ENCODE measurements at regions not wholly inside any gene's neighbourhood (a gene's known extent, or its start where the extent isn't known, plus 50 kb on each side); places are given as distances from the start of the nearest gene placed in this dataset.
"Not testable (repeated sequence)": the region's sequence is repeated elsewhere in the genome, so short reads cannot be mapped to it uniquely, and the experiment has no call there.

DNA sequence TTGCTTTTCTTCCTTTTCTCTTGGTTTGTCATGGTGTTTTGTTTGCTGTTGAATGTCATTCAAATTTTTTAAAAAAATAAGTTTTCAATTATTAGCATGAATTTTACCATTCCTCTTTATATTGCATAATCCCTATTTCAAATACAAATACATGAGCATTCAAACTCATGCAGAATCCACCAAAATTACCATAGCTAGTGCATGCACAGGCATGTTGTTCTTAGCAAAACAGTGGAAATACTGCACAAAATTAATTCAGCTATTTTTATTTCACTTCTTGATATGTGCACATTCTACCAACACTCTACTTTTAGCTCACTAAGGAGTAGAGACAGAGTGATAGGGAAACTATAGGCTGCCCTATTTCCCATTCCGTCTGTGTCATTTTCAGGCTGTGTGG is 670.1 kb upstream of the LRRN3 start:
- no peak for DNase-seq

DNA sequence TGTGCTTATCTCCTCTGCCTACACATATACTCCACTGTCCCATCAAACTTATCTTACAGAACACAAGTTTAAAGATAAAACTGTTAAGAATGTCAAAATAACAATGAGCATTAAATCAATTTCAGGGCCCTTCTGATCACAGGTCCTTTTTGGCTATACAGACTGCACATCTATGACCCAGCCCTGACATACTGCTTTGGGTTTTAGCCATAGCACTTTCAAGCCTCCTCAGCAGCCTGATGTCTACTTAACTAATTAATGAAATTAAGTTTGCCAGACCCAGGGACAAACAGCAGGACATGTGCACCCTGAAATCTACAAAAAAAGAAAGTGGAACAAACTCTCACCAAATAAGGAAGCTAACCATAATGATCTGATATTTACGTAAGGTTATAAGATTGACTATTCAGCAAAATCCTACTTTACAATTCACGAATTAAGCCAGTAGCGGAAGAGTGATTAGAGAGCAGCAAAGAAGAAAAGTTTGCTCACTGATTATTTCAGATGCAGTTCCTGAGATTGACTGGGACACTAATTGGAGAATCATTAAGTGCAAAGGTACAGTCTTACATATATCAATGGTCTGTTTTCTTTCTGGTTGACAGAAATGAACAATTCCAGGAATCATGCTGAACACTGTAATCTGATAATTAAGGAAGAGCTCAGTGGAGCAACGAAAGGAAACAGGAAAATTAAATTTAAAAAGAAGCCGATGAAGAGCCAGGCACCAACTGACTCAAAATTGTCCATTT is 669.3 kb upstream of the LRRN3 start:
- no peak for DNase-seq

DNA sequence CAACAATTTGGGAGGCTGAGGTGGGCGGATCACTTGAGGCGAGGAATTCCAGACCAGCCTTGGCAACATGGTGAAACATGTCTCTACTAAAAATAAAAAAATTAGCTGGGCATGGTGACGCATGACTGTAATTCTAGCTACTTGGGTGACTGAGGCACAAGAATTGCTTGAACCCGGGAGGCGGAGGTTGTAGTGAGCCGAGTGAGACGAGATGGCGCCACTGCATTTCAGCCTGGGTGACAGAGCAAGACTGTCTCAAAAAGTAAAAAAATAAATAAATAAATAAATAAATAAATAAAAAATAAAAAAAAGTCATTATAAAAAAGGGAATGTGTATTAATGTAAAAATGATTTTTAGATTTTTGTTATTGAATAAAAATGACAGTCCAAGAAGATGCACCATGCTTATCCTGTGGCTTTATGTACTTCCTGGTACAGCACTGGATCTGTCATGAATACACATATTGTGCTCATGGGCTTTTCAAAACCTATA is 658.8 kb upstream of the LRRN3 start:
- no peak for DNase-seq

DNA sequence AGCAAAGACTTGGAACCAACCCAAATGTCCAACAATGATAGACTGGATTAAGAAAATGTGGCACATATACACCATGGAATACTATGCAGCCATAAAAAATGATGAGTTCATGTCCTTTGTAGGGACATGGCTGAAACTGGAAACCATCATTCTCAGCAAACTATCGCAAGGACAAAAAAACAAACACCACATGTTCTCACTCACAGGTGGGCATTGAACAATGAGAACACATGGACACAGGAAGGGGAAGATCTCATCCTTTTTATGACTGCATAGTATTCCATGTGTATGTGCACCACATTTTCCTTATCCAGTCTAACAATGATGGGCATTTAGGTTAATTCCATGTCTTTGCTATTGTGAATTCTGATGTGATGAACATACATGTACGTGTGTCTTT is 652.0 kb upstream of the LRRN3 start:
- DNase-seq: not testable (repeated sequence)

DNA sequence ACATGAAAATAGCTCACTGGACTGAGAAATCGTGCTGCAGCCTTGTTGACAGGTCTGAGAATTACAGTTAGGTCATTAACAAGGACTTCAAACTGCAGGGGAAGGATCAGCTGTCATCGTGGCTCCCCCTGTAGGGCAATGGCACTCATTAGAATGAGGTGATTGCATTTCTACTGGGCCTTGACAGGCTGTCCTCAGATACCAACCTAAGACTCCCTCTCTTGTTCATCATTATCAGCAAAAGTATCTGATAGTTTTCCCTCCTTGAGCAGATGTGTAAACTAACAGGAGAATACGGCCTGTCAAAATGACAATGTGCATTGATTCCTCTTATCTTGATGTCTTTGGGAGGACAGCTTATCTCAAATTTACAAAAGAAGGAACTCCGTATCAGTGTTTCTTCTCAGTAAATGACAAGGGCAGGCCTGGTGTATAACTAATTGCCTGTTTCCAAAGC is 648.5 kb upstream of the LRRN3 start:
- DNase-seq: peak; percentile 40

DNA sequence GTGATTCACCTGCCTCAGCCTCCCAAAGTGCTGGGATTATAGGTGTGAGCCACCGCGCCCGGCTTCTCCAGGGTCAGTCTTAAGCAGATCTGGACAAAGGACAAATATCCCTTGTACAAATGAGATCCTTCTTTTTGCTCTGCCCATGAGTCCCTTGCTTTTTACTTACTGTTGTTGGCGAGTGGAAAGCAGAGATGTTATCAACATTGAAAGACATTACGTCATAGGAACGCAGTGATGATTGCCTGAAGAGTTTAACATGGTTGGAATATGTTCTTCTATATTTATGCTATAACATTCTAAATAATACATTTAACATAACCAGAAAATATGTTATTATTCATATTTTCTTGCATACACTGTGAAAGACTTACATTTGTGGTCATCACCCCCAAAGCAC is 644.3 kb upstream of the LRRN3 start:
- no peak for DNase-seq

DNA sequence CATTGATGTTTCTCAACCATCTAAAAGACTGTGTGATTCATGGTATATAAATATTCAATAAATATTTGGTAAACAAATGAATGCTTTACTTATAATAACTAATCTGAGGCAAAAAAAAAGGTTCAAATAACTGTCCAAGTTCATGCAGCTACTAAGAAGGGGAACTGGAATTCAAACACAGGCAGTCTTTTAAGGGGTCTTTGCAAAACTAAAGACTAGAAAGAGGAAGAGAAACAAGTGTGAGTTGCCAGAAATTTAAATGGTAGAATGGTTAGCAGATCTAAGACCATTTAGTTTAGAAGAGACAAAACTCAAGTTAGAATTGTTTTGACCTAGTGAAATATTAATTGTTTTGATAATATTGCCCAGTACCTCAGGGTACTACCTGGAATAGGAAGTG is 642.0 kb upstream of the LRRN3 start:
- no peak for DNase-seq

DNA sequence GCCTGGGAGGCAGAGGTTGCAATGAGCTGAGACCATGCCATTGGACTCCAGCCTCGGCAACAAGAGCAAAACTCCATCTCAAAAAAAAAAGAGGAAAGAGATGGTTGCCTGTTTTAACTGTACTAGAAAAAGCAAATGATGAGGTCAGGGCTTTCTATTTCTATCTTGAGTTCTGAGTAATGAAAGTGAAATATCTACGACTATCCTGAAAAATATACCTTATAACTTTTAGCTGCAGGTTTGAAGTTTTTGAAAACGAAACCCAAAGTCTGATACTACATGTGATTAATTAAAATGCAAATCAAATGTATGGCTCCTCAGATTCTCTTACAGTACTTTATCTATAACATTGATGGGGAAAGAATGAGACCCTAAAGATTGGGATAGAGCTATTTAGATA is 636.2 kb upstream of the LRRN3 start:
- DNase-seq: no peak

DNA sequence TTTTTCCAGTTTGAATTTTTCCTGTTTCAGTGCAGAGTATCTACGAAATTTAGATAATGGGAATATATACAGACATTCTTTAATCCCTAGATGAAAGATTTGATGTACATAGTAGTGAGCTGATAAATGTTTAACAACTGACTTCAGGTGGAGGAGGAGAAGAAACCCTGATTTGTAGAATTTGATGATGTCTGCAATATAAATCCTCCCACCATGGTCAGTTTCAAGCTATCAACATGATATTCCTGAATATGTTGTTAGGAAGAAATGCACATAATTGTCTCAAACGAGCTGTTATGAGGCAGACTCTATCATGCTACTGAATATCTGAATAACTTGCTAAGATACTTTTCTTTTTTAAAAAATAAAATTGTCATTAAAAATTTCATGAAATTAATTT is 629.3 kb upstream of the LRRN3 start:
- DNase-seq: no peak

DNA sequence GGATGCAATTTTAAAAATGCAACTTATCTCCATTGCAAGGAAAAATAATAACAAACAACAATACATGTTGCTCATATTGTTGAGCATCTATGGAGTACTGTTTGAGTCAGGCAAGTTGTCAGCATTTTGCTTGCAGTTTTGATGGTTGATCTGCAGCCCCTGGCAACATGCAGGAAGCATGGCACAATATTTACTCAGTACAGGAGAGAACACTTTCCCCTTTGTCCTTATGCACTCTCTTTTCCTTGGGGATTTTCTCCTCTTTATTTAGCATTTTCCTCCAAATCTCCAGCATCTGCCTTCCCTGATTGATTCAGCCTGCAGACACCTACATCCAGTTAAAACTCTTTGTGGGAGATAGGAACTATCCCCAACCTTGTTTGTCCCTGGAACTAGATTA is 620.5 kb upstream of the LRRN3 start:
- DNase-seq: no peak

DNA sequence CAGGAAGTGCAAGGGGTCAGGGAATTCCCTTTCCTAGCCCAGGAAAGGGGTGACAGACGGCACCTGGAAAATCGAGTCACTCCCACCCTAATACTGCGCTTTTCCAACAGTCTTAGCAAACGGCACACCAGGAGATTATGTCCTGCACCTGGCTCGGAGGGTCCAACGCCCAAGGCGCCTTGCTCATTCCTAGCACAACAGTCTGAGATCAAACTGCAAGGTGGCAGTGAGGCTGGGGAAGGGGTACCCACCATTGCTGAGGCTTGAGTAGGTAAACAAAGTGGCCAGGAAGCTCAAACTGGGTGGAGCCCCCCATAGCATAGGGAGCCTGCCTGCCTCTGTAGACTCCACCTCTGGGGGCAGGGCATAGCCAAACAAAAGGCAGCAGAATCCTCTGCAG is 618.5 kb upstream of the LRRN3 start:
- not testable (repeated sequence) for DNase-seq

DNA sequence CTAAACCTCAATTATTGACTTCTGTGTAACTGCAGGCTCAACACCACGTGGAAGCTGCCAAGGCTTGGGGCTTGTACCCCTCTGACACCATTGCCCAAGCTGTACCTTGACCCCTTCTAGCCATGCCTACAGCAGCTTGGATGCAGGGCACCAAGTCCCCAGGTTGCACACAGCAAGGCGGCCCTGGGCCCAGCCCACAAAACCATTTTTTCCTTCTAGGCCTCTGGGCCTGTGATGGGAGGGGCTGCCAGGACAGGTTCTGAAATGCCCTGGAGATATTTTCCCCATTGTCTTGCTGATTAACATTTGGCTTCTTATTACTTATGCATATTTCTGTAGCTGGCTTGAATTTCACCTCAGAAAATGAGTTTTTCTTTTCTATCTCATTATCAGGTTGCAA is 610.0 kb upstream of the LRRN3 start:
- no peak for DNase-seq

DNA sequence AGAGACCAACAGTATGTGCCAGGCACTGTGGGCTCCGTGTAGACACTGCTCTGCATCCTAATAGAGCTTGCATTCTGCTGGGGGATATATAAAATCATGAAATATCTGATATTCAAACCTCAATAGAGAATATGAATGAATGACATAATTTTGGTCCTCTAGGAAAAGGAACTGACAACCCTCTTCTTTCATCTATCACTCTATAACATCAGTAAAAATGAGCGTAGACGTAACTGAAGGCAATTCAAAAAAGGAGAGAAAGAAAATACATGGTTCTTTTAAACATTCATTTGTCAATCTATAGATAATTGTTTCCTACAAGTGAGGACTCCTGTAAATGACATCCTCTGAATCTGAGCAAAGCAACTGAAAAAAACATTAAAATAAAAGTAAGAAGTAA is 607.4 kb upstream of the LRRN3 start:
- no peak for DNase-seq

DNA sequence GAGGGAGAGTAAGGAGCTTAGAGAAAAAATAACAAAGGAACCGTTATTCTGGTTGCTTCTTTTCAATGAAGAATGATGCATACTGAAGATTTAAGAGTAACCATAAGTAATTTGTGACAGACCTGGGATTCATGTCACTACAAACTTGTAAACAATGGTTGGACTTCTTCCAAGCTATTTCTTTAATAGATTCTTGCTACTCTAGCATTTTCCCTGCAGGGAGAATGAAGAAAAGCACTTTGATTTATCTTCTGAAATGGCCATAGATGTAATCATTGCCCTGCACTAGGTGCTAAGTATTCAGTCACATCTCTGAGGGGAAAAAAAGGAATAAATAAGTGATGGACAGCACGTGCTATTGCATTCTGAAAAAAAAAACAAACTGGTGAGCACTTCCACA is 606.6 kb upstream of the LRRN3 start:
- DNase-seq: no peak

DNA sequence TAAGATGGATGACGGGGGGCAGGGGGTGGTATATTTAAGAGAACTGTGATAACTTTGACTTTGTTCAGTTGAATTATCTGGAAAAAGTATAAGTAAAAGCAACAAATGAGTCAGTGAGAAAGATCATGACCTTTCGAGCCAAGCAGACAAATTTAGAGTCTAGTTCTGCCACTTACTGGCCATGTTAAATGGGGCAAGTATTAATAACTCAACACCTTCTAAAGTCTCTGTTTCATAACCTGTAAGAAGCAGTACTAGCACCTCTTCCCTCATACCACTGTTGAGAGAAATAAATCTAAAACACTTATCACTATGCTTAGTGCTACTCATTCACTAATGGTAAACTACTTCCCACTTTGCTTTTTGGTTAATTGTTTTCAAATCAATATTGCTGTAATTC is 604.4 kb upstream of the LRRN3 start:
- no peak for DNase-seq

DNA sequence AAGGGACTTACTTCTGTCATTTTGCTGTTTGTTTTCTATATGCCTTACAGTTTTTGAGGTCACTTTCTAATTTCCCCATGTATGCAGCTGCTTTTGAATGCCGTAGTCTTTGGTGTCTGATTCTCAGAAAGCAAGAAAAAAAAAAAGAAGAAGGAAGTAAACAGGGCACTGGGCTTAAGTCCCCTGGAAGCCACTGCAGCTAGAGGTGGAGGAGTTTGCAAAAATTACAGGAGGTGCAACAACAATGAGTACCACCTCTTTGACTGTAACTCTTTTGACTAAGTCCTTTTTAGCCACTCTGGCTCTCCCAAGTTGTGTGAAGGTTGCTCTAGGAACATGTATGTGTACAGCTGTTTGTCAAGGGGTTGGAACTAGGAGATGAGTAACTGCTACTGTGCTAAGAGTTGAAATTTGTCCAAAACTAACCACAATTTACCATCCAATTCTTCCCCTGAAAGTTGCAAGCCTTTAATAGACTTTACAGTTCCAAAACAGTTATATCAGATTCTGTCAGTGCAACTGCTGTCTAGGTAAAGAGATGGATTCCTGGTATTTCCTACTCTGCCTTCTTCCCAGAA is 588.0 kb upstream of the LRRN3 start:
- no peak for DNase-seq

DNA sequence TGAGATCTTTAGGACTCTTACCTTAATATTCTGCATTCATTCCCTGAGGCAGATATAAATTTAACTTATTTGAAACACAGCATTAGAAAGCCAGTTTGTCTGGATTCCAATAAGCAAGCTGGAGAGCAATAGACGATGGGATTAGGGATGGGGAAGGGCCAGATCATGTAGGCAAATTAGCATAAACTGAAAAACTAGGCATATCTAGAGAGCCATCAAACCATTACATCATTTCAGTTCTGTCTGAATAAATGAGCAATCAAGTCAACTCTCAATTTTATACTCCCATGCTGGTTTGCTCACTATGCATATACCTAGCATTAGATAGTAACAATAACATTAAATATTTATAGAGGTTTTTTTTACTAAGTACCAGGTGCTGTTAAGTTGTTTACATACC is 583.6 kb upstream of the LRRN3 start:
- DNase-seq: no peak

DNA sequence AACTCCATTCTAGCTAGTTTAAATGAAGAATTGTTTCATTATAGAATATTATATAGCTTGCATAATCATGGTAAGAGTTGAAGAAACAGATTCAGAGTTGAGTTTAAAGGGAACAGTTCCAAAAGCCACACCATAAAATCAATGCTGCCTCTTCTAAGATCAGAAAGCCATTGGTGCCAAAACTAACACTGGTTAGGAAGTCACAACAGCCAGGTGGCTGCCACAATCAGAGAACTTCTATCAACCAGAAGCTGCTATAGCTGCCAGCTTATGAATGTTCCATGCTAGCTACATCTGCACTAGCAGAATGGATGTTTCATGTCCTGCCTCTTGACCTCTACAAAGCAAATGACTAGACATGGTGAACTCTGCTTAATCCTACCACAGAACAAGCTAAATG is 583.1 kb upstream of the LRRN3 start:
- no peak for DNase-seq

DNA sequence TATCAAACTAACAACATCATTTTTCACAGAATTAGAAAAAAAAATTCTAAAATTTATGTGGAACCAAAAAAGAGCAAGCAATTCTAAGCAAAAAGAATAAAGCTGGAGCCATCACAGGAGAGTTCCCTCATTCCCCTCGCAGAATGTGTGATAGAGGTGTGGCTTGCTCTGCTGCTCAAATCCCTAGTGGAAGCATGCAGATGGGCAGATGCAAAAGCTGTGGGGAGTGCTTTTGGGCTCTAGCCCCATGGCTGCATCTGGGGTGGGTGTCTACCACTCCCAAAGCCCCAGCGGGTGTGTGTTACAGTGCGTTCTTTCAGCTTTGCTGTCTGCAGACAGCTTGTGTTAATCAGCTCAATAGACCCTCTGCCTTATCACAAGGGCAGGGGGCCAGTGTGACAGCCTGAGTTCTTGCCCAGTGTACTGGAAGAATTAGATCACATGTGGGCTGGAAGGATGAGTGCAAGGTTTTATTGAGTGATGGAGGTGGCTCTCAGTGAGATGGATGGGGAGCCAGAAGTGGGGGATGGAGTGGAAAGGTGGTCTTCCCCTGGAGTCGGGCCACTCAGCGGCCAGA is 575.9 kb upstream of the LRRN3 start:
- DNase-seq: not testable (repeated sequence)

DNA sequence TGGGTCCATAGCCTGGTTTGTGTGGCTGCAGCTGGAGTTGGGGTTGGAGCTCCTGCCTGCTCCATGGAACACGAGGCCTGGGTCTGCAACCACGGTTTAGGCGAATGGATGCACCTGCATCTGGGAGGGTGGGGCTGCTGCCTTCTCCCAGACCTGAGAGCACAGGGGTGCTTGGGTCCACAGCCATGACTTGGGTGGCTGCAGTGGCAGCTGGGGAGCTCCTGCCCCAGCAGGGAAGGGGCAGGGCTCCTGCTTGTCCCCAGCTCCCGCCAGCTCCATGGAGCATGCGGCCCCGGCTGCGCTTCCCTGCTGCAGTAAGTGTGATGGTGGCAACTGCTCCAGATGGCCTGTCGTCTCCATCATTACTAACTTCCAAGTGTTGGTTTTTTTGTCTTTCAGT is 571.1 kb upstream of the LRRN3 start:
- DNase-seq: no peak

DNA sequence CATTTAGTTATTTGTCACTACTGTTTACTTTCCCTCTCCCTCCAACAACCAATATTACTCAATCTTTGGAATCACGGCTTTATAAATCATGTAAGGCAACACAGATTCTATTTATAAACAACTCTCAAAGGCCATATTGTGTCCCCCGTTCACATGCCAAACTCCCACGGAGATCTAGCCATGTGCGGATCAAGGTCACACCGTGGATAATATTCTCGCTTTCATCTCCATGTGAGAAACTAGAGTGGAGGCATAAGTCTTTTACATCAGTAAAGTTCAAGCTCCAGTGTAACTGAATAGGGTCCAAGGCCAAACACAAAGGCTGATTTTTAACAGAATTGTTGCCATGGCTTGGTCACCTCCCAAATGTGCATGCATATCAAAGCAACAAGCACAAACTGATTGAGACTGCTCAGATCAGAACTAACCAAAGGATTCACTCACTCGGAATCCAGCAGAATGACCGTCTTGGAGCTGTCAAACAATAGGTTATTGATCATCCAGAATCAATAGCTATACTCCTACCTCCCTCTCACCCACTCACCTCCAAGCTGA is 569.5 kb upstream of the LRRN3 start:
- DNase-seq: no peak

DNA sequence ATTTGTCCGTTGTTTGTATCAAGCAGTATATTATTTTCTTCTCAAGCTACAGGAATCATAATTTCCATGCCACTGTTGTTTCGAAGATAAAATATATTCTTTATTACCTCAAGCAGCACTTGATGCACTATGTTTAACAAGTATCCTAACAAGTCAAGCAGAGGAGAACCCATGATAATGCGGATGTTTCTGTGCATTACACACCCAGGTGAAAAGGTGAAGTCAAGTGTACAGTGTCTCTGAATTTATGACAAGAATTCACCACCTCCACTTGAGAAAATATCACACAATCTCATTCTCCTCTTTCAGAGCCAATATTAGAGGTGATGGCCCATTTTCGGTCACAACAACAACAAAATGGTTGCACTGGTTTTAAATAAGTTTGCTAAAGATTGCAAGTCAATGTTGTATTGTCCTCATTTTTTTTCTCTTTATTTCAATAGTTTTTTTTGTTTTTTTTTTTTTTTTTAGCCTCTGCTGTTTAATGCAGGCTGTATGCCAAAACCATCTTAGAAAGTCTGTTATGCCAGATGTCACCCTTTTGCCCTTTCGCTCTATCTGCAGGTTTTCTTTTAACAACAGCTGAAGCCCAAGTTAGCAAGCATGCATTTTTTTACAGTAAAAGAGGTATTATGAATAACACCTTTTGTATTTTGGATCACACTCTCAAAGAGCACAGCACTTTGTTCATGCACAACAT is 568.7 kb upstream of the LRRN3 start:
- no peak for DNase-seq

DNA sequence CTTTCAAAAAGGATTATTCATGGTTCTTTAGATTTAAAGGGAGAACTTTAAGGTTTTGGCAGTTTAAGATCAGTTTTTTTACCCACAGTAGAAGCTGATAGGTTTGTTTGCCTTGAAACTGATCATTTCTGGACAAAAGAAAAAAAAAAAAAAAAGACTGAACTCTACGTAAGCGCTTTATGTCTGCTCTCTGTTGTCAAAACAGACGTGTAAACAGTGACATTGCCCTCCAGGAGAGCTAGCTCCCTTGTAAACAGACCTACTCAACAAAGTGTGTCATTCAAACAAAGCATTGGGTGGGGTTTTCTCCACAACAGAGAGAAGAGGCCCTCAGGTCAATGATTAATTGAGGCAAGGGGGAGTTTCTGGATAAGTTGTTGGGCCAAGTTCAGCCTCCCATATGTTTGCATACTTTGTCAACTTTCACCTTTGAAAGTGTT is 568.1 kb upstream of the LRRN3 start:
- DNase-seq: peak; percentile 28

All from NCI-H526 treated with DMSO at 0.1 percent for 48 hours (cell line).